Heart left ventricle (tissue), 13 donors: ENCODE measurements at regions not wholly inside any gene's neighbourhood (a gene's known extent, or its start where the extent isn't known, plus 50 kb on each side); places are given as distances from the start of the nearest gene placed in this dataset.

Experiments used
- POLR2A ChIP-seq, 2 donors: fragments of 450-650 bp; IDR thresholded peaks; one replicate each; pipeline ENCODE4 v1.6.1; 2017; ENCODE audit warnings: antibody characterized with exemption in 2 of 2, mild to moderate bottlenecking in 2 of 2, moderate library complexity in 2 of 2
- TF ChIP-seq, protein P1 (sequence below), 12 donors: fragments of 200-600 bp; sonication (generic) in 4 of 12; IDR thresholded peaks; one replicate each; pipeline versions ENCODE4 v1.5.0 to v1.8.0; 2018 to 2022; ENCODE audit warnings: antibody characterized with exemption in 12 of 12, mild to moderate bottlenecking in 5 of 12
- donor health status: ischemic (EF 13 %, LVEDD 7.1; RV severe dilation, severe dysfunction).
- donor health status: DM: no; HTN: yes; CAD: no.
- donor health status: DM: no; HTN: no; CAD: no.
- donor health status: ischemic (EF 25% LVEDD 6.9; RV normal size, moderate dysfunction).
- donor health status: ischemic (EF 25% LVEDD 5.7; RV mildly dilated, moderate dysfunction).
- donor health status: ischemic (EF 35%, LVEDD 5.7; RV mildly dilated, moderate dysfunction).
- donor health status: nonischemic (EF 11% LVEDD 7.7; RV severe dilation, severe dysfunction).
- donor health status: DM: yes; HTN: yes; CAD: no.
- donor health status: PGD.
- donor health status: ischemic (EF 29% LVEDD 5.4; RV normal size, mild dysfunction).
- donor health status: nonischemic (EF 23%, LVEDD 6.1; RV moderate dilation, normal function).

DNA sequence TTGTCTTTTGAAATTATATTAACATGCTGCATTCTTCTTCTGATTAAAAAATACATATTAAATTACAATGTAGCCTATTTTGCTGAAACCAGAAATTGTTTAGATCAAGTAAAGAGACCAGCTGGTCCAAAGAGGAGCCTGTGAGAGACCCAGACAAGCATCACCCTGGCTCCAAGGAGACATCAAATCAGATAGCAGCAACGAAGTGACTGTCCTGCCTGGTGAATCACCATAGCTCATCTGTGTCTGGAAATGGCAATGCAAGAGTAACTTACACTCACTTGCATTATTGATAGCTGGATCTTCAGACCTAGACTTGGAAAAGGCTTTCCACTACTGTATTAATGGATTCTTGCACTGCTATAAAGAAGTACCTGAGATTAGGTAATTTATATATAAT lies 169.1 kb downstream of the KCTD12 start:
- TF ChIP-seq, protein P1, sequence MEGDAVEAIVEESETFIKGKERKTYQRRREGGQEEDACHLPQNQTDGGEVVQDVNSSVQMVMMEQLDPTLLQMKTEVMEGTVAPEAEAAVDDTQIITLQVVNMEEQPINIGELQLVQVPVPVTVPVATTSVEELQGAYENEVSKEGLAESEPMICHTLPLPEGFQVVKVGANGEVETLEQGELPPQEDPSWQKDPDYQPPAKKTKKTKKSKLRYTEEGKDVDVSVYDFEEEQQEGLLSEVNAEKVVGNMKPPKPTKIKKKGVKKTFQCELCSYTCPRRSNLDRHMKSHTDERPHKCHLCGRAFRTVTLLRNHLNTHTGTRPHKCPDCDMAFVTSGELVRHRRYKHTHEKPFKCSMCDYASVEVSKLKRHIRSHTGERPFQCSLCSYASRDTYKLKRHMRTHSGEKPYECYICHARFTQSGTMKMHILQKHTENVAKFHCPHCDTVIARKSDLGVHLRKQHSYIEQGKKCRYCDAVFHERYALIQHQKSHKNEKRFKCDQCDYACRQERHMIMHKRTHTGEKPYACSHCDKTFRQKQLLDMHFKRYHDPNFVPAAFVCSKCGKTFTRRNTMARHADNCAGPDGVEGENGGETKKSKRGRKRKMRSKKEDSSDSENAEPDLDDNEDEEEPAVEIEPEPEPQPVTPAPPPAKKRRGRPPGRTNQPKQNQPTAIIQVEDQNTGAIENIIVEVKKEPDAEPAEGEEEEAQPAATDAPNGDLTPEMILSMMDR (IDR thresholded peaks at IDR 0.05): no peak
- no peak for TF ChIP-seq POLR2A (IDR thresholded peaks at IDR 0.05)
